ENCODE measurements at regions not wholly inside any gene's neighbourhood (a gene's known extent, or its start where the extent isn't known, plus 50 kb on each side); places are given as distances from the start of the nearest gene placed in this dataset.
"Not testable (repeated sequence)": the region's sequence is repeated elsewhere in the genome, so short reads cannot be mapped to it uniquely, and the experiment has no call there.

DNA sequence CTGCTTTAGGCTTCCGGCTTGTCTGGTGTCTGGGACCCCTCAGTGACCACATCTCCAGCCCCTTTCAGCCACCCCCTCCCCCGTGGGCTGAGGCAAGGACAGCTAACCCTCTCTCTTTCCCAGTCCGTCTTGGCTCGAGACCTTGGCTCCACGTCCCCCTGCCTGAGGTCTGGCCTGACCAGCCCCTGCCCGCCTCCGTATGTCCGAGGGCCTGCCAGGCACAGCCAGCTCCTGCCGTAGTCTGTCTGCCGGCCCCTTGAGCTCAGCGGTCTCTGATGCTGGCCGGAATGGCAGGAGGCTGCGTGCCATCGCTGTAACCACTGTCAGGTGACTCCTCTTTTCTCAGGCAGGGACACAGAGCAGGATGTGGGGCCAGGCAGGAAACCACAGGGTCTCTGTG lies 73.3 kb upstream of the LRPAP1 start:
- no peak for DNase-seq
- Histone ChIP-seq H3K79me2 (ENCODE audit: insufficient read depth) (no peaks in the 10 kb centered on the region), H3K27ac (ENCODE audit: low read depth in 2 of 2, low read length in 1 of 2) (no peak overlapping the region; a peak in 1 of 4 replicates), H3K36me3 (replicated peaks in 1 of 2; ENCODE audit: control insufficient read depth in 1 of 2, insufficient read depth in 2 of 2, low read length in 1 of 2) (no peaks in the 10 kb centered on the region), H3K4me3 (ENCODE audit: low read depth in 2 of 2, low read length in 1 of 2) (no peak overlapping the region), H2AFZ (ENCODE audit: low read depth) (no peak overlapping the region), H4K20me1 (ENCODE audit: insufficient read depth) (no peaks in the 10 kb centered on the region), H3K27me3 (ENCODE audit: insufficient read depth) (no peaks in the 10 kb centered on the region), H3K4me1 (ENCODE audit: control insufficient read depth in 1 of 2, insufficient read depth in 2 of 2, low read depth in 1 of 2, low read length in 1 of 2) (peaks cover 0 to 15% of the 10 kb centered on the region in 2 experiments; a peak in 1 of 4 replicates), H3K9me2 (no peaks in the 10 kb centered on the region), H3K9ac (no peak overlapping the region), H3K9me3 (no peaks in the 10 kb centered on the region), H3K4me2 (no peak overlapping the region), H3F3A (replicated peaks; ENCODE audit: insufficient read depth) (peaks cover 3% of the 10 kb centered on the region)
- POLR2A ChIA-PET: no interaction called here
- CTCF ChIA-PET: no interaction called here
- 69% methylated on average over 7 of the region's 14 CpGs for WGBS (ENCODE audit: low lambda C conversion rate)
- no peak for TF ChIP-seq EZH2phosphoT487 (IDR thresholded peaks at IDR 0.05; ENCODE audit: borderline replicate concordance, low read depth)
- TF ChIP-seq ELF1 (IDR thresholded peaks at IDR 0.05): no peak
- no peak for TF ChIP-seq GABPA (IDR thresholded peaks at IDR 0.05; ENCODE audit: low read depth)
- TF ChIP-seq, protein P1, sequence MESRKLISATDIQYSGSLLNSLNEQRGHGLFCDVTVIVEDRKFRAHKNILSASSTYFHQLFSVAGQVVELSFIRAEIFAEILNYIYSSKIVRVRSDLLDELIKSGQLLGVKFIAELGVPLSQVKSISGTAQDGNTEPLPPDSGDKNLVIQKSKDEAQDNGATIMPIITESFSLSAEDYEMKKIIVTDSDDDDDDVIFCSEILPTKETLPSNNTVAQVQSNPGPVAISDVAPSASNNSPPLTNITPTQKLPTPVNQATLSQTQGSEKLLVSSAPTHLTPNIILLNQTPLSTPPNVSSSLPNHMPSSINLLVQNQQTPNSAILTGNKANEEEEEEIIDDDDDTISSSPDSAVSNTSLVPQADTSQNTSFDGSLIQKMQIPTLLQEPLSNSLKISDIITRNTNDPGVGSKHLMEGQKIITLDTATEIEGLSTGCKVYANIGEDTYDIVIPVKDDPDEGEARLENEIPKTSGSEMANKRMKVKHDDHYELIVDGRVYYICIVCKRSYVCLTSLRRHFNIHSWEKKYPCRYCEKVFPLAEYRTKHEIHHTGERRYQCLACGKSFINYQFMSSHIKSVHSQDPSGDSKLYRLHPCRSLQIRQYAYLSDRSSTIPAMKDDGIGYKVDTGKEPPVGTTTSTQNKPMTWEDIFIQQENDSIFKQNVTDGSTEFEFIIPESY (IDR thresholded peaks at IDR 0.05; ENCODE audit: borderline replicate concordance, low read depth): no peak
- no peak for TF ChIP-seq CHD2 (IDR thresholded peaks at IDR 0.05; ENCODE audit: low read length, partially characterized antibody)
- TF ChIP-seq MXI1 (IDR thresholded peaks at IDR 0.05; ENCODE audit: low read depth, low read length): no peak
- no peak for TF ChIP-seq SMC3 (IDR thresholded peaks at IDR 0.05; ENCODE audit: low read depth, low read length)
- no peak for TF ChIP-seq EP300 (IDR thresholded peaks at IDR 0.05; ENCODE audit: borderline replicate concordance in 1 of 2, low read depth in 1 of 2, low read length in 1 of 2)

DNA sequence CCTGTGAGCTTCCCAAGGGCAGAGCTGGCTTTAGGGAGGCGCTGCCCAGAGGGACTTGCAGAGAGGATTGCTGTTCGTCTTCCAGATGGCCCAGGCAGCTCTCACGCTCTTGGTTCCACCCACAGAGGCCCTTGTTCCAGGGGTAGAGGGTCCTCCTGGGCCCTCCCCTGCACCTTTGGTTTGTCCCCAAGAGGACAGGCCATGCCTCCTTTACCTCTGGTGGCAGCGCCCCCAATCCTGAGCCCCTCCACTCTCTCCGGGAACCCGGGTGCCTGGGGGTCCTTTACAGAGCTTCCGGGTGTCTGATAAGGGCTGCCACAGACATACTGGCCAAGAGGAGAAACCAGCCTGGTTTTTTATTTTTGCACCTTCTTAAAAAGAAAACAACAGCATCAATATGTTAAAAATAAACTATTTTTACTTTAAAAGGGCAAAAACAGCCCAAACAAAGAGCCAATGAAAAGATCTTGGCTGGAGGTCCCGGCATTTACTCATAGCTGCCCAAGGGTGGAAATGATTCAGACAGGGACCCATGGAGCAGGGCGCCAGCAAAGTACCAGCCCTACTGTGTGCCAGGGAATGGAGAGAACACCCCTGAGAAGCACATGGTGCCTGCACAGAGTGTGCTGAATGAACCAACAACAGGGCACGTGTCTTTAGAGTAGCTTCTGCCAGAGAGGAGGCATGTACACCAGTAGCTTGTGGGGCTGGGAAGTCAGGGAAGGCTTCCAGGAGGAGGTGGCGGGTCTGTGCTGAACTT lies 70.8 kb upstream of the LRPAP1 start:
- H3K27ac ChIP-seq (ENCODE audit: low read depth in 2 of 2, low read length in 1 of 2); H3K4me1 ChIP-seq (ENCODE audit: control insufficient read depth in 1 of 2, insufficient read depth in 2 of 2, low read depth in 1 of 2, low read length in 1 of 2); H2AFZ ChIP-seq (ENCODE audit: low read depth); H3K79me2 ChIP-seq (ENCODE audit: insufficient read depth); DNase-seq; H3K27me3 ChIP-seq (ENCODE audit: insufficient read depth); H3K4me2 ChIP-seq; CTCF ChIA-PET; H3K4me3 ChIP-seq (ENCODE audit: low read depth in 2 of 2, low read length in 1 of 2); H4K20me1 ChIP-seq (ENCODE audit: insufficient read depth); H3K36me3 ChIP-seq (replicated peaks in 1 of 2; ENCODE audit: control insufficient read depth in 1 of 2, insufficient read depth in 2 of 2, low read length in 1 of 2); H3K9me3 ChIP-seq; H3K9me2 ChIP-seq; POLR2A ChIA-PET; H3K9ac ChIP-seq: not testable (repeated sequence)
- peaks cover 13% of the 10 kb centered on the region for H3F3A ChIP-seq (replicated peaks; ENCODE audit: insufficient read depth)
- 48% methylated on average over 10 of the region's 11 CpGs for WGBS (ENCODE audit: low lambda C conversion rate)

DNA sequence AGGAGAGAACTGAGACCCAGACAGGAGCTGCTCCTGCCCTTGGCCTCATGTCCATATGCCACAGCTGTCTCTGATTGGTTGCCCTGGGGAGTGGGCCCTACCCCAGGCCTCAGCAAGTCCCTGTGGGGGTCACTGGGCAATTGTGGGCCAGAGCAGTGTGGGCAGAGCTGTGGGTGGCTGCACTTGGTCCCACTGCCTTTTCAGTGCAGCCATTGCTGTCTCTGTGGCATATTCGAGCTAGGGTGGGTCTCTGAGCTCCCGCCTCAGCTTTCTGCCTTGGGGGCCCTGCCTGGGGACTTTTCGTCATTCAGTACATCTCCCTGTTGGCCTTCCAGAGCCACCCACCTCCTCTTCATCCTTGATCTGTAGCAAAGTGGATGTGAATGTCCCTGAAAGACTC lies 69.8 kb upstream of the LRPAP1 start:
- Histone ChIP-seq H3K9me3 (no peaks in the 10 kb centered on the region), H3K4me1 (ENCODE audit: control insufficient read depth in 1 of 2, insufficient read depth in 2 of 2, low read depth in 1 of 2, low read length in 1 of 2) (no peaks in the 10 kb centered on the region; a peak in 1 of 4 replicates), H3K27ac (ENCODE audit: low read depth in 2 of 2, low read length in 1 of 2) (no peak overlapping the region), H3F3A (replicated peaks; ENCODE audit: insufficient read depth) (peaks cover 13% of the 10 kb centered on the region), H3K9me2 (no peaks in the 10 kb centered on the region), H3K9ac (no peak overlapping the region), H3K27me3 (ENCODE audit: insufficient read depth) (no peaks in the 10 kb centered on the region), H3K36me3 (replicated peaks in 1 of 2; ENCODE audit: control insufficient read depth in 1 of 2, insufficient read depth in 2 of 2, low read length in 1 of 2) (no peaks in the 10 kb centered on the region), H3K4me2 (no peak overlapping the region), H3K4me3 (ENCODE audit: low read depth in 2 of 2, low read length in 1 of 2) (no peak overlapping the region), H2AFZ (ENCODE audit: low read depth) (no peak overlapping the region), H3K79me2 (ENCODE audit: insufficient read depth) (no peaks in the 10 kb centered on the region), H4K20me1 (ENCODE audit: insufficient read depth) (no peaks in the 10 kb centered on the region)
- ChIA-PET POLR2A (no interaction called here), CTCF (no interaction called here)
- no peak for DNase-seq
- no peak for TF ChIP-seq RXRA (IDR thresholded peaks at IDR 0.05; ENCODE audit: borderline replicate concordance, low read depth)
- no peak for TF ChIP-seq EP300 (IDR thresholded peaks at IDR 0.05; ENCODE audit: borderline replicate concordance in 1 of 2, low read depth in 1 of 2, low read length in 1 of 2)
- TF ChIP-seq, protein P2, sequence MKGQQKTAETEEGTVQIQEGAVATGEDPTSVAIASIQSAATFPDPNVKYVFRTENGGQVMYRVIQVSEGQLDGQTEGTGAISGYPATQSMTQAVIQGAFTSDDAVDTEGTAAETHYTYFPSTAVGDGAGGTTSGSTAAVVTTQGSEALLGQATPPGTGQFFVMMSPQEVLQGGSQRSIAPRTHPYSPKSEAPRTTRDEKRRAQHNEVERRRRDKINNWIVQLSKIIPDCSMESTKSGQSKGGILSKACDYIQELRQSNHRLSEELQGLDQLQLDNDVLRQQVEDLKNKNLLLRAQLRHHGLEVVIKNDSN (IDR thresholded peaks at IDR 0.05; ENCODE audit: borderline replicate concordance, low read depth): no peak
- TF ChIP-seq RFX5 (IDR thresholded peaks at IDR 0.05; ENCODE audit: low read length): no peak
- TF ChIP-seq TAF1 (IDR thresholded peaks at IDR 0.05; ENCODE audit: borderline replicate concordance, low read depth, low read length): no peak
- no peak for TF ChIP-seq FOSL2 (IDR thresholded peaks at IDR 0.05; ENCODE audit: borderline replicate concordance, low read depth)
- TF ChIP-seq MXI1 (IDR thresholded peaks at IDR 0.05; ENCODE audit: low read depth, low read length): no peak
- 24% methylated on average over 3 of the region's 3 CpGs for WGBS (ENCODE audit: low lambda C conversion rate)

DNA sequence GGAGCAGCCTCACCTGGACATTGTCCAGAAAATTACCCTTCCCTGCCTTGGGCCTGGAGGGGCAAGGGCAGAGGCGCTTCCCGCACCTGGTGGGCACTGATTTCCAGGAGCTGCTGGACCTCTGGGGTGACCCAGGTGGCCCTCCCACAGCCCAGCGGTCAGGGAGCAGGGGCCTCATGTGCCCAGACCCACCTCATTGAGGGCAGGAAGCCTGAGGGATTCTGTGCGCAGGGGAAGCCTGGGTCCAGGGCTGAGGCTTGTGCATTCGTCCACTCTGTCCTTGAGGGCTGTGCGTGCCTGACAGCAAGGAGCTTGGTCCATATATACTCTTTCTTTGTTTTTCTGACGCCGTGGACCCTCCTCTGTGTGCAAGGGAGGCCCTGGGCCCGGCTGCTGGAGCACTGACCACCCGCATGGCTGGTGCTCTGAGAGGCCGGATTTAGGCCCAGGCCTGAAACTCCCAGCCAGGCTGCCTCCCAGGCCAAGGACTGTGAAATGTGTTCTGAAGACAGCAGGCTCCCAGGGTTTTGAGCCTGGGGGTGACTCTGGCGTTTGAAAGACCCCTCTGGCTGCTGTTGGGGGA lies 69.0 kb upstream of the LRPAP1 start:
- H4K20me1 ChIP-seq (ENCODE audit: insufficient read depth); H3K36me3 ChIP-seq (replicated peaks in 1 of 2; ENCODE audit: control insufficient read depth in 1 of 2, insufficient read depth in 2 of 2, low read length in 1 of 2); H3K9me2 ChIP-seq; H3K4me1 ChIP-seq (ENCODE audit: control insufficient read depth in 1 of 2, insufficient read depth in 2 of 2, low read depth in 1 of 2, low read length in 1 of 2); H3K4me2 ChIP-seq; H3K9me3 ChIP-seq; H3K27me3 ChIP-seq (ENCODE audit: insufficient read depth); CTCF ChIA-PET; H3K9ac ChIP-seq; DNase-seq; H2AFZ ChIP-seq (ENCODE audit: low read depth); H3K27ac ChIP-seq (ENCODE audit: low read depth in 2 of 2, low read length in 1 of 2); POLR2A ChIA-PET; H3K4me3 ChIP-seq (ENCODE audit: low read depth in 2 of 2, low read length in 1 of 2); H3K79me2 ChIP-seq (ENCODE audit: insufficient read depth): not testable (repeated sequence)
- peaks cover 12% of the 10 kb centered on the region for H3F3A ChIP-seq (replicated peaks; ENCODE audit: insufficient read depth)
- 20% methylated on average over 1 of the region's 12 CpGs for WGBS (ENCODE audit: low lambda C conversion rate)
